HG03439 (cell line): ENCODE measurements at regions not wholly inside any gene's neighbourhood (a gene's known extent, or its start where the extent isn't known, plus 50 kb on each side); places are given as distances from the start of the nearest gene placed in this dataset.
"Not testable (repeated sequence)": the region's sequence is repeated elsewhere in the genome, so short reads cannot be mapped to it uniquely, and the experiment has no call there.

Source experiments
- ATAC-seq: cut with Tn5 transposase; IDR thresholded peaks from one replicate; pipeline ENCODE4 v1.9.1; 2021; ENCODE audit warnings: mild to moderate bottlenecking, moderate library complexity; ENCODE audit not compliant: unreplicated experiment

- ATAC-seq = no peak
Observed at GRCh38 chr1:217139513-217139912, 416.3 kb upstream of the ESRRG start.

- ATAC-seq = no peak
Observed at GRCh38 chr1:217138799-217139466, 415.7 kb upstream of the ESRRG start.

- no peak for ATAC-seq
Observed at GRCh38 chr1:217138173-217138765, 415.0 kb upstream of the ESRRG start.

GRCh38 chr1:217137210-217137881 is 414.1 kb upstream of the ESRRG start:
- ATAC-seq = no peak

GRCh38 chr1:217136895-217137205 is 413.6 kb upstream of the ESRRG start:
- ATAC-seq = no peak

GRCh38 chr1:217135987-217136894 is 413.0 kb upstream of the ESRRG start:
- ATAC-seq = no peak

- no peak for ATAC-seq
Observed at GRCh38 chr1:217135569-217135915, 412.3 kb upstream of the ESRRG start.

GRCh38 chr1:217134857-217135568 is 411.8 kb upstream of the ESRRG start:
- ATAC-seq = no peak

GRCh38 chr1:217133958-217134856 is 411.0 kb upstream of the ESRRG start:
- no peak for ATAC-seq

GRCh38 chr1:217133092-217133491 is 409.9 kb upstream of the ESRRG start:
- no peak for ATAC-seq

GRCh38 chr1:217123340-217123739 is 400.1 kb upstream of the ESRRG start:
- ATAC-seq = not testable (repeated sequence)

- no peak for ATAC-seq
Observed at GRCh38 chr1:217117973-217118465, 394.8 kb upstream of the ESRRG start.

- ATAC-seq = no peak
Observed at GRCh38 chr1:217115404-217116380, 392.5 kb upstream of the ESRRG start.

- no peak for ATAC-seq
Observed at GRCh38 chr1:217109928-217110327, 386.7 kb upstream of the ESRRG start.

- no peak for ATAC-seq
Observed at GRCh38 chr1:217106231-217106901, 383.1 kb upstream of the ESRRG start.

- ATAC-seq = no peak
Observed at GRCh38 chr1:217105437-217105836, 382.2 kb upstream of the ESRRG start.

GRCh38 chr1:217097819-217098218 is 374.6 kb upstream of the ESRRG start:
- no peak for ATAC-seq

GRCh38 chr1:217096200-217096599 is 373.0 kb upstream of the ESRRG start:
- no peak for ATAC-seq
